DND-41 (cell line): ENCODE measurements at regions not wholly inside any gene's neighbourhood (a gene's known extent, or its start where the extent isn't known, plus 50 kb on each side); places are given as distances from the start of the nearest gene placed in this dataset.

ENCODE experiments used
- CTCF ChIP-seq: IDR thresholded peaks from 2 replicates; pipeline ENCODE4 v1.5.1; 2012; ENCODE audit warnings: borderline replicate concordance, low read length, moderate library complexity, mild to moderate bottlenecking; ENCODE audit not compliant: poor library complexity, severe bottlenecking; ENCODE audit errors: extremely low read depth
- EZH2 ChIP-seq: IDR thresholded peaks from 3 replicates; pipeline ENCODE4 v1.6.1; 2012; ENCODE audit warnings: borderline replicate concordance, low read depth, mild to moderate bottlenecking, moderate library complexity, low read length, inconsistent platforms; ENCODE audit not compliant: severe bottlenecking

- TF ChIP-seq EZH2 (no peak), CTCF (no peak)
These were observed 716.2 kb downstream of the GBE1 start for GRCh38 chr3:81045246-81045645.
